ENCODE measurements at regions not wholly inside any gene's neighbourhood (a gene's known extent, or its start where the extent isn't known, plus 50 kb on each side); places are given as distances from the start of the nearest gene placed in this dataset.

DNA sequence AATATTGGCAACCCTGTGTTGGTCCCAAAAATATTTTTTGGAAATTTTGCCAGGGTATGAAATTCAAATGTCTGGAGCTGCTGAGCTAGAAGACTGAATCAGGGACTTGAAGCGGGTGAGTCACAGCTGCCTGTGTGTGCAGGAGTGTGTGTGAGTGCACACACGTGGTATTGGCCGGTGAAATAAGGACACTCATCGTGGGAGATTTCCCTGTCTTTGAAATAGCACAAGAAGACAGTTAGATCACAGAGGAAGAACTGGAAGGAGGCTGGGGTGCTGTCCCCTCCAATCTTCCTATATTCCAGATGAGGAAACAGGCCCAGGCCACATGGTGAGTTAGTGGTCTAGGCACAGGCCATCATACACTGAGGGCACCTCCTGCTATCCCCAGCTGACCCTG is 123.8 kb upstream of the MLN start:
- no peak overlapping the region for H3K4me3 ChIP-seq (ENCODE audit: low read depth, low read length)
- ChIA-PET CTCF (no interaction called here), POLR2A (no interaction called here)
- H3K27ac ChIP-seq (ENCODE audit: low read depth, low read length), result no peak overlapping the region
- DNase-seq (ENCODE audit: low read depth, low spot score), result no peak
- no peaks in the 10 kb centered on the region for H3K9me3 ChIP-seq (ENCODE audit: control insufficient read depth, insufficient read depth, low read length)
- H3K27me3 ChIP-seq (ENCODE audit: control insufficient read depth, insufficient read depth, low read length), result peaks cover 18% of the 10 kb centered on the region
- no peak for TF ChIP-seq CTCF (IDR thresholded peaks at IDR 0.05; ENCODE audit: low read depth, low read length)

DNA sequence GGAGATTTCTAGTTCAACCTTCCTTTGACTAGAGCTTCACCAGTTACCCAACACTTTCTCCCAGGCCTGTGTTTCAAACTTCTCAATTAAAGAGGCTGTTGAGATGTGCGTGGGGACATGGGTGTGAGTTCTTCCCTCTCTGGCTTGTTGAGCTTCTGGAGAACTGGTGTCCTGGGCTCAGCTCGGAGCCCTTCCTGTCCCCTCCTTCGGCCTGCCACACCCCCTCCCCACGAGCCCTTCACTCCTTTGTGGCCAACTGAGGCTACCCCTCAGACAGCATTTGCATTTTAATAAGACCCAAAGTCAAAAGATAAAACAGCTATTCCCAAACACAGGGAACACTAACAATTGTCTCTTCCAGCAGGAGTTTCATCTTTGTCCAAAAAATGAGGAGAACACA is 123.3 kb upstream of the MLN start:
- ChIA-PET CTCF (no interaction called here), POLR2A (no interaction called here)
- TF ChIP-seq CTCF (IDR thresholded peaks at IDR 0.05; ENCODE audit: low read depth, low read length), result no peak
- Histone ChIP-seq H3K4me3 (ENCODE audit: low read depth, low read length) (no peak overlapping the region), H3K27ac (ENCODE audit: low read depth, low read length) (no peak overlapping the region), H3K27me3 (ENCODE audit: control insufficient read depth, insufficient read depth, low read length) (peaks cover 19% of the 10 kb centered on the region), H3K9me3 (ENCODE audit: control insufficient read depth, insufficient read depth, low read length) (no peaks in the 10 kb centered on the region)
- no peak for DNase-seq (ENCODE audit: low read depth, low spot score)

- H3K27me3 ChIP-seq (ENCODE audit: control insufficient read depth, insufficient read depth, low read length), result peaks cover 23% of the 10 kb centered on the region
- no peak overlapping the region for H3K27ac ChIP-seq (ENCODE audit: low read depth, low read length)
- no peak for DNase-seq (ENCODE audit: low read depth, low spot score)
- CTCF ChIA-PET, result no interaction called here
- no peak for TF ChIP-seq CTCF (IDR thresholded peaks at IDR 0.05; ENCODE audit: low read depth, low read length)
- H3K4me3 ChIP-seq (ENCODE audit: low read depth, low read length), result no peak overlapping the region
- H3K9me3 ChIP-seq (ENCODE audit: control insufficient read depth, insufficient read depth, low read length), result no peaks in the 10 kb centered on the region
- POLR2A ChIA-PET, result no interaction called here
Measured at GRCh38 chr6:33926451-33926850, 122.6 kb upstream of the MLN start.

DNA sequence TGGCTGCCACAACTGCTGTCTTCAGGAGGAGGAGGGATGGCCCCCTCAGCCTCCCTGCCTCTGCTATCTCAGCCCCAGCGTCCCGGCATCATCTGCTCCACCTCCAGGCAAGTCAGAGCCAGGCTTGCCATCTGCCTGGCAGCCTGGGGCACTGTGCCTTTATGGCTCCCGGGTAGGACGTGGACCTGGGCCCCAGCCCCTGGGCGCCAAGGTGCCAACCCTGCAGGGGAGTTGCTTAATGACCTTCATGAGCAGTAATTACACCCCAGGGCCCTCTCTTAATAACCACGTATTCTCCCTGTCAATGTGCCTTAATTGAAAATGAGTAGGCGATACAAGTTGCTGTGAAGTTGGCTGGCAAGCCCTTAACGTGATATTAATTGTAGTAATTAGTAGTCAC is 122.1 kb upstream of the MLN start:
- no peak overlapping the region for H3K27ac ChIP-seq (ENCODE audit: low read depth, low read length)
- H3K9me3 ChIP-seq (ENCODE audit: control insufficient read depth, insufficient read depth, low read length), result no peaks in the 10 kb centered on the region
- no peak for DNase-seq (ENCODE audit: low read depth, low spot score)
- ChIA-PET CTCF (no interaction called here), POLR2A (no interaction called here)
- TF ChIP-seq CTCF (IDR thresholded peaks at IDR 0.05; ENCODE audit: low read depth, low read length), result no peak
- no peak overlapping the region for H3K4me3 ChIP-seq (ENCODE audit: low read depth, low read length)
- peaks cover 22% of the 10 kb centered on the region for H3K27me3 ChIP-seq (ENCODE audit: control insufficient read depth, insufficient read depth, low read length)

DNA sequence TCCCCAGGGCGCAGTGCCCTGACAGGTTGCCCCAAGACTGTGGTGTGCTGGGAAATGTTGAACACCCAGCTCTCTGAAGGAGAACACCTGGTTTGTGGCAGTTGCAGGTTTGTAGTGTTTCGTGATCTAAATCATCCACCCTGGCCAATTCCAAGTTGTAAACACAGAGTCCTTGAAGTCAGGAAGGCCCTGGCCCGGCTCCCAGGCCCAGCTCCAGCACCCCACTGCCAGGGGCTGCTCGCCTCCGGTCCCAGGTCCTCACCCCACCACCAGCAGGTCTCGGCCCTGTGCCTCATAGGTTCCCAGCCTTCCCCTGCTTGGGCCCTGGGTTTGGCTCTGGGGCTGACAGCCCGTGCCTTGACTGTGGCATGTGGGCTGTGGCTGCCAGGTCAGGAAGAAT is 121.4 kb upstream of the MLN start:
- no peak overlapping the region for H3K4me3 ChIP-seq (ENCODE audit: low read depth, low read length)

More for the DNA sequence above, 121.4 kb upstream of the MLN start:
- no peak for TF ChIP-seq CTCF (IDR thresholded peaks at IDR 0.05; ENCODE audit: low read depth, low read length)
- ChIA-PET CTCF (no interaction called here), POLR2A (no interaction called here)
- DNase-seq (ENCODE audit: low read depth, low spot score), result no peak
- Histone ChIP-seq H3K27ac (ENCODE audit: low read depth, low read length) (no peak overlapping the region), H3K27me3 (ENCODE audit: control insufficient read depth, insufficient read depth, low read length) (peaks cover 21% of the 10 kb centered on the region), H3K9me3 (ENCODE audit: control insufficient read depth, insufficient read depth, low read length) (no peaks in the 10 kb centered on the region)
